ENCODE measurements at regions not wholly inside any gene's neighbourhood (a gene's known extent, or its start where the extent isn't known, plus 50 kb on each side); places are given as distances from the start of the nearest gene placed in this dataset.

DNA sequence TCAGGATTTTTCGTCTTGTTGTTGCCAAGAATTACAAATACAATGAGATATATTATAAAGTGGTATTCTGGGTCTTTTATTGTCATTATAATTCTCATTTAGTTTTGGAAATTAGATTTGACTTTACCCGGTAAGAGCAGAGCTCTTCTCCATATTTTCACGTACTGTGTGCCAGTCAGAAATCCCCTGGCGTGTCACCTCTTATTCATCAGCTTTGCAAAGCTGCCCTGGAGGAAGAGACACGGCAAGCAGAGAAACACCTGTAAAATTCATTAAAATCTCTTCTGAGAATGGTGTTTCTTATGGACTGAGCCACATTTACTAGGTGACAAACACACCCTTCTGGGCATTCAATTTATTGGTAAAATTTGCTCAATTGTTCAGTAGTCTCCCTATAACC lies 440.4 kb downstream of the HINT1 start:
- 100% methylated on average over 2 to 3 of the region's 5 CpGs for WGBS, 2 experiments (ENCODE audit: insufficient coverage in 2 of 2)
- peaks cover 4% of the 10 kb centered on the region for H3K4me1 ChIP-seq (ENCODE audit: control insufficient read depth, insufficient read depth, low read length, poor library complexity, severe bottlenecking)
- no peaks in the 10 kb centered on the region for H3K36me3 ChIP-seq (ENCODE audit: control insufficient read depth, insufficient read depth, low read length)
- H3K4me3 ChIP-seq (ENCODE audit: extremely low read depth, insufficient read depth, low read length, poor library complexity, severe bottlenecking), result no peak overlapping the region
- no peaks in the 10 kb centered on the region for H3K9me3 ChIP-seq (ENCODE audit: control insufficient read depth, low read length)
- no peak overlapping the region for H3K27ac ChIP-seq (ENCODE audit: low read depth, low read length, severe bottlenecking)

DNA sequence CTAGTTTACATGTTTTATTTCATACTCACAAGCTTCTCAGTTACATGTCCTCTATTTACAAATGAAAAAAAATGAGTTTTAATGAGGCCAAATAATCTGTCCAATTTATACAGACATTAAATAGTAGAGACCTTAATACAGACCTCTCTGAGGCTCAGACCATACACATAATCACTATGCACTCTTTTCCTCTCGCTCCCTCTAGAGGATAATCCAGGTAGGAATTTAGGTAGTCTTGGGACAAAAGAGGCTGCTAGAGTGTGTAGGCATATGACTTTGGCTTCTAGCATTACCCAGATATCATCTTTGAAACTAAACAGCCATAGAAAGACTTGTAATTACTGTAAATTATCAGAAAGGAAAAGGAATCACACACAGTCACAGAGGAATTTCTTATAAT lies 444.7 kb downstream of the HINT1 start:
- Histone ChIP-seq H3K4me1 (ENCODE audit: control insufficient read depth, insufficient read depth, low read length, poor library complexity, severe bottlenecking) (peaks cover 4% of the 10 kb centered on the region), H3K36me3 (ENCODE audit: control insufficient read depth, insufficient read depth, low read length) (no peaks in the 10 kb centered on the region), H3K27ac (ENCODE audit: low read depth, low read length, severe bottlenecking) (no peak overlapping the region), H3K4me3 (ENCODE audit: extremely low read depth, insufficient read depth, low read length, poor library complexity, severe bottlenecking) (no peak overlapping the region), H3K9me3 (ENCODE audit: control insufficient read depth, low read length) (no peaks in the 10 kb centered on the region)
- no CpG with 5 or more reads among the region's 1 CpG for WGBS, 2 experiments (ENCODE audit: insufficient coverage in 2 of 2)

DNA sequence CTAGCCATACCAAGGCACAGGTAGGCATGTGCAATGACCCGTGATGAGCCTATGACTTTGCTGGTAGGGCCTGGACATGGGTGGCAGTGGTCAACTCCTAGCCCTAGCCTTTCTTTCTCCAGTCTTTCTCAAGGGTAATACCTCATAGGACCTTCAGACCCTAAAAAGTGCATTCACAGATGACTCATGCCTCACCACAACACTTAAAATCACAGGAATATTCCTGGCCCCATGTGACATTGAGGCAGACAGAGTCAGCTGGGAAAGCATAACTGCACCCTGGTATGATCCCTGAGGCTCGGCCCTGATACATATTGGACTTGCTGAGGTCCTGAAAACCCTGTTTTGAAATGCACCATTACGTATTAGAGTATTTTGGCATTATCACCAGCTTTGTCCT lies 449.5 kb downstream of the HINT1 start:
- Histone ChIP-seq H3K9me3 (ENCODE audit: control insufficient read depth, low read length) (no peaks in the 10 kb centered on the region), H3K36me3 (ENCODE audit: control insufficient read depth, insufficient read depth, low read length) (no peaks in the 10 kb centered on the region), H3K4me1 (ENCODE audit: control insufficient read depth, insufficient read depth, low read length, poor library complexity, severe bottlenecking) (peaks cover 26% of the 10 kb centered on the region), H3K4me3 (ENCODE audit: extremely low read depth, insufficient read depth, low read length, poor library complexity, severe bottlenecking) (no peak overlapping the region), H3K27ac (ENCODE audit: low read depth, low read length, severe bottlenecking) (no peak overlapping the region)
- 88 to 91% methylated on average over 1 to 3 of the region's 3 CpGs for WGBS, 2 experiments (ENCODE audit: insufficient coverage in 2 of 2)

GRCh38 chr5:130714200-130714599 lies 450.9 kb downstream of the HINT1 start:
- H3K4me1 ChIP-seq (ENCODE audit: control insufficient read depth, insufficient read depth, low read length, poor library complexity, severe bottlenecking), result peaks cover 37% of the 10 kb centered on the region
- H3K9me3 ChIP-seq (ENCODE audit: control insufficient read depth, low read length), result no peaks in the 10 kb centered on the region
- H3K27ac ChIP-seq (ENCODE audit: low read depth, low read length, severe bottlenecking), result no peak overlapping the region
- WGBS, 2 experiments (ENCODE audit: insufficient coverage in 2 of 2), result no CpG with 5 or more reads among the region's 1 CpG
- no peak overlapping the region for H3K4me3 ChIP-seq (ENCODE audit: extremely low read depth, insufficient read depth, low read length, poor library complexity, severe bottlenecking)
- no peaks in the 10 kb centered on the region for H3K36me3 ChIP-seq (ENCODE audit: control insufficient read depth, insufficient read depth, low read length)

DNA sequence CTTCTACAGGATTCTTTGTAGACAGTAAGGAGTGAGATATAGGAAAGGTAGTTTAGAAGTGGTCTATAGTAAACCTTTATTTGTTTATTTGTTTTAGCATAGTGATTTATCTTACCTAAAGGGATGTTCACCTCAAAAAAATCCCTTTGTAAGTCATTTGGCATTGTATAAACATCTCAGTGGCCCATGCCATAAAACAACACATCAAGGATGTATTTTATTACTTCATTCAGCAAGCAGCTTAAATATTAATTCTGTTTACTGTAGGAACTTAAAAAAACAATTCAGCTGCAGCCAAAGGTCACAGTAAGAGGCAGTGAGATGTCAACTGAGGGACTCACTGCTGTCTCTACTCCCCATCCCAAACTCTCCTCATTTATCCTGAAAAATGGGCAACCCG lies 452.7 kb downstream of the HINT1 start:
- no peaks in the 10 kb centered on the region for H3K36me3 ChIP-seq (ENCODE audit: control insufficient read depth, insufficient read depth, low read length)
- no peak overlapping the region for H3K27ac ChIP-seq (ENCODE audit: low read depth, low read length, severe bottlenecking)
- WGBS, 2 experiments (ENCODE audit: insufficient coverage in 2 of 2), result no CpG with 5 or more reads among the region's 1 CpG
- H3K9me3 ChIP-seq (ENCODE audit: control insufficient read depth, low read length), result no peaks in the 10 kb centered on the region
- no peak overlapping the region for H3K4me3 ChIP-seq (ENCODE audit: extremely low read depth, insufficient read depth, low read length, poor library complexity, severe bottlenecking)
- peaks cover 37% of the 10 kb centered on the region for H3K4me1 ChIP-seq (ENCODE audit: control insufficient read depth, insufficient read depth, low read length, poor library complexity, severe bottlenecking)

- H3K4me3 ChIP-seq (ENCODE audit: extremely low read depth, insufficient read depth, low read length, poor library complexity, severe bottlenecking), result no peak overlapping the region
- no peaks in the 10 kb centered on the region for H3K9me3 ChIP-seq (ENCODE audit: control insufficient read depth, low read length)
- H3K36me3 ChIP-seq (ENCODE audit: control insufficient read depth, insufficient read depth, low read length), result no peaks in the 10 kb centered on the region
- WGBS, 2 experiments (ENCODE audit: insufficient coverage in 2 of 2), result 50 to 63% methylated on average over 3 to 4 of the region's 4 CpGs
- H3K4me1 ChIP-seq (ENCODE audit: control insufficient read depth, insufficient read depth, low read length, poor library complexity, severe bottlenecking), result peaks cover 37% of the 10 kb centered on the region
- peak overlapping the region; percentile 93 for H3K27ac ChIP-seq (ENCODE audit: low read depth, low read length, severe bottlenecking)
These were observed 454.5 kb downstream of the HINT1 start for GRCh38 chr5:130710596-130710995.

DNA sequence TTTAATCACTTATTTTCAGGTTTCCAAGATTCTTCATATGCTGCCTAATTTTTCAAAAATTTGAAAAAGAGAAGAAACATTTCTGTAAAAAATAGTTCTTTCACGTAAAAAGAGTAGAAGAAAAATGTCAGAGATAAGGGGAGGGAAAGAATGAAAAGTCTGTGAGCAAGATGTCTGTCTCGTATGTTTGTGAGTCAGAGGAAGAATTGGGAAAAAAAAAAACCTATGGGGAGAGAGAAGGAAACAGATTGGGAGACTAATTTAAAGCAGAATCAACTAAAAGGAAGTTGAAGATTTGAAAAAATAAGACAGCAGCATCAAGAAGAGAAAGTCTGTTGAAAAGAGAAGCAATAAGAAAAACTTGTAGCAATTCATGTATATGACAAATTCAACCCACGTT lies 456.3 kb downstream of the HINT1 start:
- H3K4me1 ChIP-seq (ENCODE audit: control insufficient read depth, insufficient read depth, low read length, poor library complexity, severe bottlenecking), result peaks cover 37% of the 10 kb centered on the region
- H3K9me3 ChIP-seq (ENCODE audit: control insufficient read depth, low read length), result no peaks in the 10 kb centered on the region
- no peaks in the 10 kb centered on the region for H3K36me3 ChIP-seq (ENCODE audit: control insufficient read depth, insufficient read depth, low read length)
- 20 to 40% methylated on average over 1 of the region's 3 CpGs for WGBS, 2 experiments (ENCODE audit: insufficient coverage in 2 of 2)
- H3K27ac ChIP-seq (ENCODE audit: low read depth, low read length, severe bottlenecking), result peak overlapping the region; percentile 58
- H3K4me3 ChIP-seq (ENCODE audit: extremely low read depth, insufficient read depth, low read length, poor library complexity, severe bottlenecking), result no peak overlapping the region

DNA sequence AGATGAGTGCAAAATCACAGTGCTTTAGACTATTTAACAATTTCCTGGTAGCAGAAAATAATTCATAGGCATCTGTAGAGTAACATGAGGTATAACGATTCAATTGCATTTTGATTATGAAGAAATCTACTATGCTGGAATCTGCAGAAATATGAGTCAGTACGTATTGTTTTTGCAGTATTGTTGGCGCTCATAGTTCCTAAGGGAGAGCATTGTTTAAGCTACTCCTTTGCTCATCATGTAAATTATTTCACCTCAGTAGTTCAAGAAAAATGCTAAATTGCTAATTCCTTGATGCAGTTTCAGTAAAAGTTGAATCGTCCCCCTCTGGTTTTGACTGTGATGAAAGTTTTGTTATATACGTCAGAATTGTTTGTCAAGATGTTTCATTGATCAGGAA lies 458.4 kb downstream of the HINT1 start:
- H3K4me1 ChIP-seq (ENCODE audit: control insufficient read depth, insufficient read depth, low read length, poor library complexity, severe bottlenecking), result peaks cover 24% of the 10 kb centered on the region
- no peak overlapping the region for H3K27ac ChIP-seq (ENCODE audit: low read depth, low read length, severe bottlenecking)
- H3K36me3 ChIP-seq (ENCODE audit: control insufficient read depth, insufficient read depth, low read length), result no peaks in the 10 kb centered on the region
- 68 to 79% methylated on average over 3 of the region's 5 CpGs for WGBS, 2 experiments (ENCODE audit: insufficient coverage in 2 of 2)
- no peak overlapping the region for H3K4me3 ChIP-seq (ENCODE audit: extremely low read depth, insufficient read depth, low read length, poor library complexity, severe bottlenecking)
- H3K9me3 ChIP-seq (ENCODE audit: control insufficient read depth, low read length), result peaks cover 6% of the 10 kb centered on the region

DNA sequence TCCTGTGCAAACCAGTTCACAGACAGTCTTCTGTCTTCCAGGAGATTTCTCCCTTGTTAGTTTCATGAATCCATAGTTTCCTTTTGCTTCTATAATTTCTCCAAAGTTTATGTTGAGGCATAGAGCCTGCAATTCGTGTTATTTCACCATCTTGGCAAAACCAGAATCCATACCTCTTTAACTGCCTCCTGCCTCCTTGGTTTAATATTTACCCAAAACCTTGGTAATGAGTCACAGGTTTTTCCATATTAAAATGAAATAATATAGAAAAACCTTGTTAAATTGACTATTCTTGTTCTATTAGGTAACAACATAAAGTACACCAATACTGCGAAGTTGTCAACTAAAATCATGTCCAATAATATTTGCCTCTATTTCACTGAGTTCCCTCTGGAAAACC lies 459.7 kb downstream of the HINT1 start:
- no peak overlapping the region for H3K27ac ChIP-seq (ENCODE audit: low read depth, low read length, severe bottlenecking)
- no peak overlapping the region for H3K4me3 ChIP-seq (ENCODE audit: extremely low read depth, insufficient read depth, low read length, poor library complexity, severe bottlenecking)
- H3K36me3 ChIP-seq (ENCODE audit: control insufficient read depth, insufficient read depth, low read length), result no peaks in the 10 kb centered on the region
- H3K4me1 ChIP-seq (ENCODE audit: control insufficient read depth, insufficient read depth, low read length, poor library complexity, severe bottlenecking), result peaks cover 11% of the 10 kb centered on the region
- WGBS, 2 experiments (ENCODE audit: insufficient coverage in 2 of 2), result no CpG with 5 or more reads among the region's 2 CpGs
- peaks cover 6% of the 10 kb centered on the region for H3K9me3 ChIP-seq (ENCODE audit: control insufficient read depth, low read length)

GRCh38 chr5:130693509-130693908 lies 471.5 kb downstream of the HINT1 start:
- Histone ChIP-seq H3K36me3 (ENCODE audit: control insufficient read depth, insufficient read depth, low read length) (no peaks in the 10 kb centered on the region), H3K4me1 (ENCODE audit: control insufficient read depth, insufficient read depth, low read length, poor library complexity, severe bottlenecking) (no peaks in the 10 kb centered on the region), H3K9me3 (ENCODE audit: control insufficient read depth, low read length) (no peaks in the 10 kb centered on the region), H3K27ac (ENCODE audit: low read depth, low read length, severe bottlenecking) (no peak overlapping the region), H3K4me3 (ENCODE audit: extremely low read depth, insufficient read depth, low read length, poor library complexity, severe bottlenecking) (no peak overlapping the region)
- 93 to 95% methylated on average over 2 of the region's 4 CpGs for WGBS, 2 experiments (ENCODE audit: insufficient coverage in 2 of 2)

GRCh38 chr5:130692770-130693169 lies 472.3 kb downstream of the HINT1 start:
- Histone ChIP-seq H3K36me3 (ENCODE audit: control insufficient read depth, insufficient read depth, low read length) (no peaks in the 10 kb centered on the region), H3K27ac (ENCODE audit: low read depth, low read length, severe bottlenecking) (no peak overlapping the region), H3K4me3 (ENCODE audit: extremely low read depth, insufficient read depth, low read length, poor library complexity, severe bottlenecking) (no peak overlapping the region), H3K4me1 (ENCODE audit: control insufficient read depth, insufficient read depth, low read length, poor library complexity, severe bottlenecking) (no peaks in the 10 kb centered on the region), H3K9me3 (ENCODE audit: control insufficient read depth, low read length) (no peaks in the 10 kb centered on the region)
- 86 to 89% methylated on average over 1 of the region's 1 CpG for WGBS, 2 experiments (ENCODE audit: insufficient coverage in 2 of 2)

- no peaks in the 10 kb centered on the region for H3K36me3 ChIP-seq (ENCODE audit: control insufficient read depth, insufficient read depth, low read length)
- WGBS, 2 experiments (ENCODE audit: insufficient coverage in 2 of 2), result 86 to 92% methylated on average over 1 to 2 of the region's 4 CpGs
- no peak overlapping the region for H3K4me3 ChIP-seq (ENCODE audit: extremely low read depth, insufficient read depth, low read length, poor library complexity, severe bottlenecking)
- H3K9me3 ChIP-seq (ENCODE audit: control insufficient read depth, low read length), result no peaks in the 10 kb centered on the region
- H3K4me1 ChIP-seq (ENCODE audit: control insufficient read depth, insufficient read depth, low read length, poor library complexity, severe bottlenecking), result no peaks in the 10 kb centered on the region
- H3K27ac ChIP-seq (ENCODE audit: low read depth, low read length, severe bottlenecking), result no peak overlapping the region
These were observed 475.2 kb downstream of the HINT1 start for GRCh38 chr5:130689831-130690230.
